ENCODE measurements at regions not wholly inside any gene's neighbourhood (a gene's known extent, or its start where the extent isn't known, plus 50 kb on each side); places are given as distances from the start of the nearest gene placed in this dataset.

DNA sequence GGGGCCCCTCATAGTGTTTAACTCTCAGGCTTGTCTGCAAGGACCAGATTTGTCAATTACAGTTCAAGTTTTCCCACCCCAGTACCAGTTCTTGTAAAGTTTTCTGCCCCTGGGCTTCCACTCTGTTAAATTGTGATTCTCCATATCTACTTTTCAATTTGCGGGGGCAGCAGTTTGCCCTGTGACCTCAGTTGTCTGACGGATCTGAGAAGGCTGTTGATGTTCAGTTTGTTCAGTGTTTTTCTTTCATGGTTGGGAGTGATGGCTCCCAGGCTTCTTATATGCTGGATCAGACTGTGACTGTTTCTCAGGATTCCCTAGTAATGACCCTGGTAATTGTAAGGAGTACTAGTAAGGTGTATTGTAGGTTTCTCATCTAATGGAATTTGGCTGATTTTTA, 101.0 kb upstream of the GGTLC1 start:
- DNase-seq (ENCODE audit: extremely low spot score, insufficient read length, low read depth) (no peak), FAIRE-seq (no peak)

DNA sequence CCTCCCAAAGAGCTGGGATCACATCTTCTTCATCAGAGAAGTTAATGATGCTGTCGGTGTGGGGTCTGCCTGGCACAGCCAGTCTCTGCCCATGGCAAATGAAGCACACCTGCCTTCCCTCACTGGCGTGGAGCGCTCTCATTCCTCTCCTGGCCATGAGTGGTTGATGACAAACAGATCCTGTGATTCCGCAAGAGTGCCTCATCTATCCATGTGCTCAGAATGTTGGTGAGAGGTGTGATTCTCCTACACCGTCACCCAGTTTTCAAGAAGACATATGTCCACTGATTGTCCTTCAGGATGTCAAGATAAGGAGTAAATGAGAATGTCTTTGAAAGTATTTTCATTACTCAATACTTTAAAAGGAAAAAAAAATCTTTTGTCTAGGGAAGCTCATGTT, 97.5 kb upstream of the GGTLC1 start:
- FAIRE-seq: no peak

DNA sequence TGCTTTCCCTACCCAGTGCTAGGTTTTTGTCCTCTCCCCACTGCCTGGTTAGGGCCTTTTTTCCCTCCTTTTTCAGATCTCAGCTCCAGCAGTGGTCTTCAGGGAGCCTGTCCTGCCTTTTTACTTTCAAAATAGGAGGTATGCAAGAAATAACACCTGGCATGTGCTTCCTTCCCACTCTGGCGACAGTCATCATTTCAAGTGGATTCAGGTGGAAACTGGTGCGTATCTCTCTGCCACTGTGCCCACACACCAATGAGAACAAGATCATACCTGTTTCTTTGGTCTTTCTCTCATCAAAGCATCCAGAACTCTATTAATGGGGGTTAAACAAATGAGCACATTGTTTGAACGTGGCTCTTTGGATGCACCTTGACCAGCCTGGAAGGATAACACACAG, 95.7 kb upstream of the GGTLC1 start:
- FAIRE-seq: no peak

More for the DNA sequence above, 97.5 kb upstream of the GGTLC1 start:
- no peak for DNase-seq (ENCODE audit: extremely low spot score, insufficient read length, low read depth)

DNA sequence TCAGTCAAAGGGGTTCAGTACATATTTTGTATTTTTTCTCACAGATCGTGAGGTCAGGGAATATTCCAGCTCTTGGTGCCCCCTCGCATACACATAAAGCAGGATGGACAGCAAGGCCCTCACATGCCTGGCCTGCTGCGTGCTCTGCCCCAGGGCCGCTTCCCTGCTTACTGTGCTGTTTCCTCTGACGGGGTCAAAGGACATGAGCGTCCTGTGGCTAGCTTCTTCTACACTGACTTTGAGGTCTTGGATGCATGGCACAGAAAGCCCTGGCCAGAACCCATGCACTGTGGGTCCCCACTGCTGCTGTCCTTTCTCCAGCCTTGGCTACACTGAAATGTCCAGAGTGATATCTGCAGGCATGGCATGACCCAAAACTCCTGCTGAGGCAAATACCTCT, 92.5 kb upstream of the GGTLC1 start:
- FAIRE-seq: no peak
- no peak for DNase-seq (ENCODE audit: extremely low spot score, insufficient read length, low read depth)

More for the DNA sequence above, 95.7 kb upstream of the GGTLC1 start:
- DNase-seq (ENCODE audit: extremely low spot score, insufficient read length, low read depth): no peak

DNA sequence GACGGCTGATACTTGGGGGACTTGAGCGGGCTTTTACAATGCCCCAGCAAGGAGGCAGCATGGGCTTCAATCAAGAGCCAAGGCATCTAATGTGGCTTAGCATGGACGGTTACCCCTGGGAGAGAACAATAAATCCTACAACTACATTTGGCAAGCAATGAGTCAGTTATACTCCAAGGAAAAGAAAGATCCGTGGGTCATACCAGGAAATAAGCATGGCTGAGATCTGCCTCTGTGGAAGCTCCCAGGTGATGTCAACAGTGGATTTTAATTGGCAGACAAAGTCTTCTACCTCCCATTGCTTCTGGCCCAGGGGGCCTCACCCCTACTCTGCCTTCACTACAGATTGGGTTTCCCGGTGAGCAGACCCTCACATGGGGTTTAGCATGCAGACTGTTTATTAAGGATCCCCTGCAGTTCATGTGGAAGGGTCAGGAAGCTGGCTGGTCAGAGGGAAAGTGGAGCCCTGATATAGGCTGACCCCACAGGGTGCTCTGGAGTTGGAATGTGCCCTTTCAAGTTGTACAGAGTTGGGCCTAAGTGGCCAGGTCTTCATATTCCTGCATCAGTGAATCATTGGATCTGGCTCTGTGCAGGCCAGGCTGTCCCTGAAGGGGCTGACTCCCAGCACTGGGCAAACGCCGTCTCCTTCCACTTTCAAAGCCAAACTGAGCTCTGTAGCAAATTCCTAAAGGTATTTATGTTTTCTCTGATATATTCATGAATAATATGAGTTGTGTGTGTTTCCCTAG, 91.3 kb upstream of the GGTLC1 start:
- FAIRE-seq: no peak
- no peak for DNase-seq (ENCODE audit: extremely low spot score, insufficient read length, low read depth)

DNA sequence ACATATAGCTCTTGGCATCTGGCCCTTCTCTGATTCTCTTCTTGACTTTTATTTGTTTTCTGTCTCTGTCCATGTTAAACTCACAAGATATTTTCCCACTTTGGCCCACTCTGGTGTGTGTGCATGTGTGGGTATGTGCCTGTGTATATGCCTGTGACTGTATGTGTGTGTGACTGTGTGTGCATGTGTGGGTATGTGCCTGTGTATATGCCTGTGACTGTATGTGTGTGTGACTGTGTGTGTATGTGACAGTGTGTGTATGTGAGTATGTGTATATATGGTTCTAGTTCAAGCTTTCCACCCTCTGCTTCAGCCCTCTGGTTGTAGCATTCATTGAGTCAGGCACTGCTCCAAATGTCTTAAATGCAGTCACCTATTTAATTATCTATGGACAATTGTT, 88.6 kb upstream of the GGTLC1 start:
- DNase-seq (ENCODE audit: extremely low spot score, insufficient read length, low read depth) (no peak), FAIRE-seq (no peak)

DNA sequence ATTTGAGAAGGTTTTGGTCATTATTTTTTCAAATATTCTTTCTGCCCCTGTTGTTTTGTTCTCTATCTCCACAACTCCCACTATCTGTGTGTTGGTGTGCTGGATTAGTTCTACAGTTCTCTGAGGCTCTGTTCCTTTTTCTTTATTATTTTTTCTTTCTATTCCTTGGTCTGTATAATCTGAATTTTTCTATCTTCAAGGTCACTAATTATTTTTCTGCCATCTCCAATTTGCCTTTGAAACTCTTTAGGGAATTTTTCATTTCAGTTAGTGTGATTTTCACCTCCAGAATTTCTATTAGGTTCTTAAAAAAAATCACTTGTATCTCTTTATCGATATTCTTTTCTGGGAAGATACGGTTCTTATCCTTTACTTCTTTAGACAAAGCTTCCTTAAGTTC, 82.1 kb upstream of the GGTLC1 start:
- FAIRE-seq: no peak

DNA sequence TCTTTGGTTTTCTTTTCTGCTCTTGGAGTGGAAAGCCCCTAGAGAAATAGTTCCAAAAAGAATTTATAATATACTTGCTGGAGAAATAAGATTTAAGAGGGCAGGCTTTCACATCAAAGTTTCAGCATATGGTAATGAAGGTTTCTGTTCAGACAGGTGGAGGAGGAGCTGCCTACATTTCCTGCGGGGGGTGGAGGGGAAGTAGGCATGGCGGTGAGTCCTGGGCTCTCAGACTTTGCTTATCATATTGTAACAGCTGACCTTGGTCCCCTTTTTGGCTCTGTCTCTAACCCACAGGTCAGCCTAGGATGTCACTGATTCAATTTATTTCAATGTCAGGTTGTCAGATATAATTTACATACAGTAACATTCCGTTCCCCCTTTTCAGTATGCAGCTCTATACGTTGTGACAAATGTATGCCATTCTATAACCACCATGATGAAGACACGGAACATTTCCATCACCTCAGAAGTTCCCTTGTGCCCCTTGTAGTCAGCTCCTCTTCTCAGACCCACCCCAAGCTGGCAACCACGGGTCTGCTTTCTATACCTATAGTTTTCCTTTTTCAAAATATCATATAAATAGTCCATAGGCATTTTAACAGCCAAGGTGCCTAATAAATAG, 77.6 kb upstream of the GGTLC1 start:
- no peak for DNase-seq (ENCODE audit: extremely low spot score, insufficient read length, low read depth)
- no peak for FAIRE-seq

More for the DNA sequence above, 82.1 kb upstream of the GGTLC1 start:
- DNase-seq (ENCODE audit: extremely low spot score, insufficient read length, low read depth): no peak

DNA sequence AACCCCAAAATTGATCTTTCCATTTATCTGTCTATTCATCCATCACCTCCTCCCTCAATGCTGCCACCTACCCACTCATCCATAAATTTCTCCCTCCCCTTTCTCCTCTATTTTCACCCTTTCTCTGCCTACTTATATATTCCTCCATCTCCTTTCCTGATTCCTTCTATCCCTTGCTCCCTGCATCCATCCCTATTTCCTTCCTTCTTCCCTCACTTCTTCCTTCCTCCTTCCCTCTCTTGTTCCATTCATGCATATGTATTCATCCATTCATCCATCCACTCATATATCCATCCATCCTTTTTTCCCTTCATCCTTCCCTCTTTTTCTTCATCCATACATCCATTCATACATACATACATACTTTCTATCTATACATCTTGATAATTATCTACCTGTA, 76.3 kb upstream of the GGTLC1 start:
- no peak for FAIRE-seq
- DNase-seq (ENCODE audit: extremely low spot score, insufficient read length, low read depth): no peak

DNA sequence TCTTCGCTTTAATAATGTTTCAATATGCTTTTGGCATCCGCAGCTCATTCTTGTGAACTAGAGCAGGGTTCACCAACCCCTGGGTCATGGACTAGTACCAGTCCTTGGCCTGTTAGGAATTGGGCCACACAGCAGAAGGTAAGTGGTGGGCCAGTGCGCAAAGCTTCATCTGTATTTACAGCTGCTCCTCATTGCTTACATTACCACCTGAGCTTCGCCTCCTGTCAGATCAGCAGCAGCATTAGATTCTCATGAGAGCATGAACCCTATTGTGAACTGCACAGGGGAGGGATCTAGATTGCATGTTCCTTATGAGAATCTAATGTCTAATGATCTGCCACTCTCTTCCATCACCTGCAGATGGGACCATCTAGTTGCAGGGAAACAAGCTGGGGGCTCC, 75.5 kb upstream of the GGTLC1 start:
- FAIRE-seq: no peak
- no peak for DNase-seq (ENCODE audit: extremely low spot score, insufficient read length, low read depth)

DNA sequence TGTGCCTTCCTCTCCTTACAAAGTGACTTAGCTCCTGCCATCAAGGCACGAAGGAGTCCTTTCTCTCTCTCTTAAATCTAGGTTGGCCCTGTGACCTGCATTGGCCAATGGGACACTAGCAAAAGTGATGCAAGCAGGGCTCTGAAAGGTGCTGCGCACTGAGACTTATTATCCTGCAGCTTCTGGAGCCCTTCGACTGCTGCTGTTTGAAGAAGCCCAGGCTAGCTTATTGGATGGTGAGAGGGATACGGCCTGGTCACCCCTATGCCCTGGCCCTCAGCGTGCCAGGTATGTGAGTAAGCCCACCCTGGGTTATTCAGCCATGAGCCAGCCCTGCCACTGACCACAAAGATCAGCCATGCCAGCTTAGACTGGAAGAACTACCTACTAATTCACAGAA, 74.5 kb upstream of the GGTLC1 start:
- FAIRE-seq: no peak
- DNase-seq (ENCODE audit: extremely low spot score, insufficient read length, low read depth): no peak

DNA sequence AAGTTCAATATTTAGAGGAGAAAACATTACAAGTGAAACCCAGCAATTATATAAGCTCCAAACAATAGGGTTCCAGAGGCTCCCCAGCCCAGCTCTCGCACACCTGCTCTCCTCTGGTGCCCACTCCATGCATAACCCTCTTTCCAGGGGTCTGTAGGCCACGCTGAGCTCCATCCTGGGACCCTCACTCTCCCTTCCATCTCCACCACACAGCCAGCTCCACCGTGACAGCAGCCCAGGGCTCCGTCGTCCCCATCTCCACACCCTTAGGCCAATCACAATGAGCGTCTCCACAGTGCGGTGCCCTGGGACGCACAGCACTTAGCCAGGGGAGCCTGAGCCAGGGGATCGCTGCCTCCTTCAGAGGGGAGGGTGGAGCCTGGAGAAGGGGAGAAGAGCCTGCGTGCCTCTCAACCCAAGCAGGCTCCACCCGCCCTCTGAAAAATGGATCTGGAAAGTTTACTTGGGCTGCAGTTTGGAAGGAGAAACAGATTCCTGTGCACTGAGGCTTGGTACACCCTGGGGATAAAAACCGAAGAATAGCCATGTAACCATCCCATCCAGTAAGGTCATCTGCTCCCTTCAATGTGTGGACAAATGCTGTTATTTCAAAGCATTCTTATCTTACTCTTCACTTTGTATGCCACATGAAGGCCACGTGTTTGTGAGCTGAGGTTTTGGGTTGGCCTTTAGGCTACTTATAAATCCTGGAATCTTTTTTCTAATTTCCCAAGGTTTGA, 72.4 kb upstream of the GGTLC1 start:
- FAIRE-seq: no peak
- no peak for DNase-seq (ENCODE audit: extremely low spot score, insufficient read length, low read depth)

DNA sequence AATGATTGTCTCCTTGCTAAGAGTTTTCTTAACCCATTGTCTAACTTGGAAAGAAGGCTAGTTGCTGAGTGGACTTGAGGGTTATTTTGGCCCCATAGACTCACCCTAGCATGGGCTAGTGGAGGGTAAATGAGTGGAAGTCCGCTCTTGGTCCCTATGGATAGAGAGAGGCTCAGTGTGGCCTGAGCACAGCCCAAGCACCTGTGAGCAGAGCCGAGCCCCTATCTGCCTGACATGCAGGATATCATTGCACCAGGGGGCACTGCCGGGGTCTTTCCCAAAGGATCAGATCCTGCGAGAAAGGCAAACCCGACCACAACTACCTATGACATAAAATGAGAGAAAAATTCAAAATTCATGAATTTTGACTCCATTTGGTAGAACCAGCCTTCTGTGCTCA, 70.6 kb upstream of the GGTLC1 start:
- DNase-seq (ENCODE audit: extremely low spot score, insufficient read length, low read depth): no peak
- FAIRE-seq: no peak

DNA sequence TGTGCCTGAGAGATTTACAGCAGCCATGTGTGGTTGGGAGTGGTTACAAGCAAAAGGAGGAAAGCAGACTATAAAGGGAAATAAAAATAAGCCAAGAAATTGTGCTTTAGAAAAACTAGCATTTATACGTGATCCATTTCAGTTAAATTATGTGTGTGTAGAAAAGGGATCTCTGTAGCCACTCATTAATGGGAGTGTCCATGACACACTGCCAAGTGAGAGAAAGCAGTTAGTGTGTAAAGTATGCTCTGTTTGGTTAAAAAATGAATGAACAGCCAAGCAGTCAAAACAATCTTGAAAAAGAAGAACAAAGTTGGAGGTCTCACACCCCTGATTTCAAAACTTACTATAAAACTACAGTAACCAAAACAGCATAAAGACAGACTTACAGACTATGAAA, 67.9 kb upstream of the GGTLC1 start:
- no peak for FAIRE-seq
- no peak for DNase-seq (ENCODE audit: extremely low spot score, insufficient read length, low read depth)

DNA sequence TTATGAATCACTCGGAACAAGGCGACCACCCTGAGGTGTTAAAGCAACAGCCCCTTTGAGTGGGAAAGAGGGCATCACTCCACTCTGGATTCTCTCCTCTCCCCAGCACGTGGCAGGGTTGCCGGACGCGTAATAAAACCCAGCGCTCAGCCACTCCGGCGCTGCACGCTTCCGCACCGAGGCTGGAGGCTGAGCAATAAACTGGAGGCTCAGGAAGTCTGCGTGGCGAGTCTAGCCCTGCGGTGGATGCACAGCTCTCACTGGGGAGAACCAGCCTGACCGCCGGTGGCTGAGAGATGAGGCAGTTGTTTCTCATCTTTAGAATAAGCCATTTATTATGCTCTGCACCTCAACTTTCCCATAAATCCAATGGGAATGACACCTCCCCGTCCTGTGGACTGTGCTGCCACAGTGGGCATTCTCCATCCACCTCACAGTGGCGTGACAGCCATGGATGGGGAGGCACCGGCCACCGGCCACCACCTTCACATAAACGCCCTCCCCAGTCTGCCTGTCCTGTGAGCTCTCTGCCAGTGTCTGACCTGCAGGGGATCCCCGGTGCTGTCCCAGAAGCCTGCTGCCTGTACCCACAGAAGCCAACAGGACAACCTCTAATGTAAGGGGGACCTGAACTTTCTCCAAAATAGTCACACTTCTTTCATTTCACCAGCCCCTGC, 64.2 kb upstream of the GGTLC1 start:
- no peak for FAIRE-seq
- DNase-seq (ENCODE audit: extremely low spot score, insufficient read length, low read depth): no peak

DNA sequence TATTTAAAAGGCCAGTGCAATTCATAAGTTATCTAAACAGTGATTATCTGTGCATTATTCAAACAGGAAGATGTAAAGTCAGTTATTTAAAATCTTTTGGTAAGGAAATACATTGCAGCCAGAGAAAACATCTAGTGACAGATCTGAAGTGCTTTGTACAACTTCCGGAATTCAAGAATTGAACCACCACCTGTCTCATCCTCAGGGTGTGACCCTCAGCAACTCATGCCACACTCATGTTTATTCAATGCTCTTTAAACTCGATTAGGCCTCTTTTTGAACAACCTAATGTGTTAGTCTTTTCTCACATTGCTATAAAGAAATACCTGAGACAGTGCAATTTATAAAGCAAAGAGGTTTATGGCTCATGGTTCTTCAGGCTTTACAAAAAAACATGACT, 62.6 kb upstream of the GGTLC1 start:
- FAIRE-seq: no peak
- DNase-seq (ENCODE audit: extremely low spot score, insufficient read length, low read depth): no peak

DNA sequence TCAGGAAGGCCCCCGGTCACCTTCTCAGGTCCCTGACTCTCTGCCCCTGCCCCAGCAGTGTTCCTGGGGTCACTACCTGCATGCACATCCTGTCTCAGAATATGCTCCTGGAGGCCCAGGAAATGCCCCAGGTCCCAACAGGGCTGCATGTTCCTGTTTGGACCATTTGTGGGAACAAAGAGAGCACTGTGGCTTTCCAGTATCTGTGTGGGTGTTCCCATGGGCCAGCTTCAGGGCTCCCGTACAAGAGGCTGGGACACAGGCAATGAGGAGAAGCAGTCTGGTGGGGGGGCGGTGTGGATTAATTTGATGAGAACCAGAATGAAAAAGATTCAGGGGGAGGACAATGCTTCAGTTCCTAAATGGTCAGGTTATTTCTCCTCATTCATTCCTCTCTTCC, 61.5 kb upstream of the GGTLC1 start:
- no peak for DNase-seq (ENCODE audit: extremely low spot score, insufficient read length, low read depth)
- FAIRE-seq: no peak

DNA sequence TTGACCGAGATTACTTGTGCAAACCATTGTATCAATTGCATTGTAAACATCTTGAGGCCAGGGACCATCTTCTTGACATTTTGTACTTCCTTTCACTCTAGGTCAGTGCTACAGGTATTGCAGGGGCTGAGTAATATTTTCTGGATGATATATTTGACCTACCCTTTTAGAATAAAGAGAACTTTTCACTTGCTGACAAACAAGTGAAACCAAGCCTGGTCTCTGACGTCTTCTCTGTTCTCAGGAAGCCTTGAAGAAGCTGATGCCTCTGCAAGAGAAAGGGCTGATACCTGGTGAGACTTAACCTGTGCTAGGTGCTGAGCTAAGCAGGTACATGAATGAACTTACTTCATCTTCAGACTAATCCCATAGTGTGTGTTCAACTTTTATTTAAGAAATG, 60.5 kb upstream of the GGTLC1 start:
- FAIRE-seq (no peak), DNase-seq (ENCODE audit: extremely low spot score, insufficient read length, low read depth) (no peak)

DNA sequence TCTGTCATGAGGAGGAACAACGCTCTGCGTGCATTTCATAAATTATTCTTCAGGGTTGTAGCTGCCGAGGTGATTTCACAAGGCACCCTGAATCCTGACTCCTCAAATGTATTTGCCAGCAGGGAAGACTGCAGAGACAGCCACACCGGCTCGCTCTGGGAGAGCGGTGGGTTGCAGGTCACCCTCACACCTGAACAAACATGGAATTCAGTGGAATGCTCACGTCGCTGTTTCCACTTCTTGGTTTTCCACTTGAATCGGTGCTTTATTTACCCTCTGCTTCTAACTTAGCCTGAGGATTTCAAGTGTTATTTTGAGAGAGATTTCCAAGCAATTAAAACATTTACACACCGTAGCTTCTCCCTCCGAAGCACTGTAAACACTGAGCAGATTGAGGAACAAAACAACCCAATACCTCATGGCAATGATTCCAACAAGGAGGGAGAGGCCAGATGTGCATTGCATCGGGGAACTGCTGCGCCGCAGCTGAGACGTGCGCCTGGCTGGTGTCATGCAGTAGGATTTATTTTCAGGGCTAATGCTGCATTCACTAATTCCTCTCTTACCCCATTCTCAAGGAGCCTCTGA, 59.5 kb upstream of the GGTLC1 start:
- DNase-seq (ENCODE audit: extremely low spot score, insufficient read length, low read depth) (no peak), FAIRE-seq (no peak)

DNA sequence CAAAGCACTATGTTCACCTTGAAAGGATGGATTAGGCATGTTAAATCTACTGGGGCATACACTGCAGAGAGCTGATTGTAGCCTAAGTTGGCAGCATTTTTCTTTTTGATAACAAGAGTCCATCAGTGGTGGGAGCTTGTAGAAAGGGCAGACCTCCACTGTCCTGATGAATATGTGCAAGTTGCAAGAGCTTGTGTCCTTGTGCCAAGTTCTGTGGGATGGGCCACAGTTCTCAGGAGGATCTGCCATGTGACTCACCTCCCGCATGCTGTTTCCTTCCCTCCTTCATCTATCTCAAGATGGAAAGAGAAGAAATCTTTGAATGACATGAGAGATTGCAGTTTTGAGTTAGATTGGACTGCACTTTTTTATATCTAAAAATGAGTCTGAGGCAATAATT, 58.3 kb upstream of the GGTLC1 start:
- DNase-seq (ENCODE audit: extremely low spot score, insufficient read length, low read depth) (no peak), FAIRE-seq (no peak)

All from GM18507 (cell line).